ENCODE measurements at regions not wholly inside any gene's neighbourhood (a gene's known extent, or its start where the extent isn't known, plus 50 kb on each side); places are given as distances from the start of the nearest gene placed in this dataset.

DNA sequence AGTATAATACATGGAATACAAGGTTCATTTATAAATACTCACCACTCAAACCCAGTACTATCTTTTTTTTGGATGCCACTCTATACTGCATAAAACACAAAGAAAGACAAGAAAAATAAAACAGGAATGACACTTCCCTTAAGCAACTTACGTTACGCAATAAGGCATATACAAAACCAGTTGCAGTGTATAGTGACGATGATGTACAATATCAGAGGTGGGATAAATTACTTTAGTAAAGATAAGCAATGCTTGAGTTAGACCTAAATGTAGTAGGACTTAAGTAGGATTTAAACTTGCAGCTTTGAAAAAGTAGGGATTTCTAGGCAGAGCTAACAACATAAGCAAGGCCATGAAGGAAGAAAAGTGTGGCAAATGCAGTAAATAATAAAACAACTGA is 374.9 kb downstream of the SPRY2 start:
- Histone ChIP-seq H3K9me3 (replicated peaks; ENCODE audit: control insufficient read depth, insufficient read depth, low read length) (no peaks in the 10 kb centered on the region), H3K9ac (ENCODE audit: control insufficient read depth, insufficient read depth, low read length) (no peak overlapping the region), H3K4me2 (ENCODE audit: control insufficient read depth, insufficient read depth) (no peak overlapping the region), H2AFZ (ENCODE audit: control insufficient read depth, low read depth, low read length) (no peak overlapping the region), H3K36me3 (ENCODE audit: control insufficient read depth in 2 of 2, insufficient read depth in 2 of 2, low read length in 1 of 2) (no peaks in the 10 kb centered on the region), H3K79me2 (ENCODE audit: control insufficient read depth, insufficient read depth, low read length) (no peaks in the 10 kb centered on the region), H3K27me3 (replicated peaks in 1 of 2; ENCODE audit: control insufficient read depth in 2 of 2, insufficient read depth in 2 of 2, low read length in 1 of 2) (no peaks in the 10 kb centered on the region), H4K20me1 (ENCODE audit: control insufficient read depth, insufficient read depth) (no peaks in the 10 kb centered on the region), H3K27ac (ENCODE audit: control insufficient read depth, insufficient read depth) (no peak overlapping the region), H3K4me1 (ENCODE audit: control insufficient read depth, insufficient read depth, low read length) (no peaks in the 10 kb centered on the region), H3K4me3 (no peak overlapping the region)
- WGBS (ENCODE audit: insufficient coverage, insufficient replicate concordance, low lambda C conversion rate, missing lambda C conversion rate) = 15% methylated on average over 3 of the region's 3 CpGs
- intact Hi-C loops (cut with micrococcal nuclease; ENCODE audit: unreplicated experiment) (no loop called here), in situ Hi-C loops (cut with MboI) (no loop called here)
- ATAC-seq (no peak), FAIRE-seq (no peak), DNase-seq (ENCODE audit: low read depth, low spot score) (no peak)
- ChIA-PET SMC1A (ENCODE audit: uncharacterized antibody, unreplicated experiment) (interaction anchor here (0.7 to 1.8 kb wide), 4 partner anchors 31 to 156 kb away, joined by 3 to 4 read pairs (median 4); no protein-coding TSS in a partner anchor), RAD21 (ENCODE audit: unreplicated experiment) (interaction anchor here (1.0 to 1.5 kb wide), 3 partner anchors 31 to 190 kb away, joined by 3 to 6 read pairs (median 4); no protein-coding TSS in a partner anchor), CTCF (interaction anchor here (0.6 to 1.7 kb wide), 3 partner anchors 26 to 155 kb away, joined by 3 read pairs; no protein-coding TSS in a partner anchor), POLR2A (no interaction called here)
- TF ChIP-seq CHD2 (IDR thresholded peaks at IDR 0.05; ENCODE audit: borderline replicate concordance, low read depth, low read length) = no peak
- no peak for TF ChIP-seq EED (IDR thresholded peaks at IDR 0.05; ENCODE audit: low read depth)
- TF ChIP-seq, protein P1, sequence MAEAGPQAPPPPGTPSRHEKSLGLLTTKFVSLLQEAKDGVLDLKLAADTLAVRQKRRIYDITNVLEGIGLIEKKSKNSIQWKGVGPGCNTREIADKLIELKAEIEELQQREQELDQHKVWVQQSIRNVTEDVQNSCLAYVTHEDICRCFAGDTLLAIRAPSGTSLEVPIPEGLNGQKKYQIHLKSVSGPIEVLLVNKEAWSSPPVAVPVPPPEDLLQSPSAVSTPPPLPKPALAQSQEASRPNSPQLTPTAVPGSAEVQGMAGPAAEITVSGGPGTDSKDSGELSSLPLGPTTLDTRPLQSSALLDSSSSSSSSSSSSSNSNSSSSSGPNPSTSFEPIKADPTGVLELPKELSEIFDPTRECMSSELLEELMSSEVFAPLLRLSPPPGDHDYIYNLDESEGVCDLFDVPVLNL (IDR thresholded peaks at IDR 0.05; ENCODE audit: low read depth, low read length) = no peak
- TF ChIP-seq, protein P2, sequence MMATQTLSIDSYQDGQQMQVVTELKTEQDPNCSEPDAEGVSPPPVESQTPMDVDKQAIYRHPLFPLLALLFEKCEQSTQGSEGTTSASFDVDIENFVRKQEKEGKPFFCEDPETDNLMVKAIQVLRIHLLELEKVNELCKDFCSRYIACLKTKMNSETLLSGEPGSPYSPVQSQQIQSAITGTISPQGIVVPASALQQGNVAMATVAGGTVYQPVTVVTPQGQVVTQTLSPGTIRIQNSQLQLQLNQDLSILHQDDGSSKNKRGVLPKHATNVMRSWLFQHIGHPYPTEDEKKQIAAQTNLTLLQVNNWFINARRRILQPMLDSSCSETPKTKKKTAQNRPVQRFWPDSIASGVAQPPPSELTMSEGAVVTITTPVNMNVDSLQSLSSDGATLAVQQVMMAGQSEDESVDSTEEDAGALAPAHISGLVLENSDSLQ (IDR thresholded peaks at IDR 0.05) = no peak
- TF ChIP-seq ETV6 (conservative IDR thresholded peaks at IDR 0.05 in 1 of 2, IDR thresholded peaks at IDR 0.05 in 1 of 2; ENCODE audit: borderline replicate concordance in 1 of 2, low read depth in 1 of 2) = no peak
- TF ChIP-seq MYB (IDR thresholded peaks at IDR 0.05; ENCODE audit: borderline replicate concordance, low read depth, low read length) = no peak
- no peak for TF ChIP-seq NFYB (IDR thresholded peaks at IDR 0.05; ENCODE audit: insufficient read depth, low read depth, low read length)
- TF ChIP-seq RUNX3 (IDR thresholded peaks at IDR 0.05; ENCODE audit: low read length) = no peak
- no peak for TF ChIP-seq ZNF622 (IDR thresholded peaks at IDR 0.05)
- no peak for TF ChIP-seq TBL1XR1 (IDR thresholded peaks at IDR 0.05; ENCODE audit: low read depth, low read length)
- TF ChIP-seq ZNF217 (IDR thresholded peaks at IDR 0.05) = no peak
- TF ChIP-seq CREM (IDR thresholded peaks at IDR 0.05; ENCODE audit: low read depth) = no peak
- no peak for TF ChIP-seq BHLHE40 (IDR thresholded peaks at IDR 0.05; ENCODE audit: borderline replicate concordance in 1 of 2, low read depth in 2 of 2, low read length in 1 of 2)
- no peak for TF ChIP-seq LARP7 (IDR thresholded peaks at IDR 0.05)
- no peak for TF ChIP-seq NRF1 (conservative IDR thresholded peaks at IDR 0.05; ENCODE audit: low read depth, low read length)
- no peak for TF ChIP-seq CBX3 (IDR thresholded peaks at IDR 0.05; ENCODE audit: borderline replicate concordance, low read depth)
- TF ChIP-seq NFXL1 (IDR thresholded peaks at IDR 0.05; ENCODE audit: borderline replicate concordance) = no peak
- TF ChIP-seq, protein P3, sequence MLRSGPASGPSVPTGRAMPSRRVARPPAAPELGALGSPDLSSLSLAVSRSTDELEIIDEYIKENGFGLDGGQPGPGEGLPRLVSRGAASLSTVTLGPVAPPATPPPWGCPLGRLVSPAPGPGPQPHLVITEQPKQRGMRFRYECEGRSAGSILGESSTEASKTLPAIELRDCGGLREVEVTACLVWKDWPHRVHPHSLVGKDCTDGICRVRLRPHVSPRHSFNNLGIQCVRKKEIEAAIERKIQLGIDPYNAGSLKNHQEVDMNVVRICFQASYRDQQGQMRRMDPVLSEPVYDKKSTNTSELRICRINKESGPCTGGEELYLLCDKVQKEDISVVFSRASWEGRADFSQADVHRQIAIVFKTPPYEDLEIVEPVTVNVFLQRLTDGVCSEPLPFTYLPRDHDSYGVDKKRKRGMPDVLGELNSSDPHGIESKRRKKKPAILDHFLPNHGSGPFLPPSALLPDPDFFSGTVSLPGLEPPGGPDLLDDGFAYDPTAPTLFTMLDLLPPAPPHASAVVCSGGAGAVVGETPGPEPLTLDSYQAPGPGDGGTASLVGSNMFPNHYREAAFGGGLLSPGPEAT (IDR thresholded peaks at IDR 0.05; ENCODE audit: low read depth) = no peak
- no TSS peak for BruUV-seq (replicated peaks)

All from GM12878 (cell line).